SW480 (cell line): ENCODE measurements at regions not wholly inside any gene's neighbourhood (a gene's known extent, or its start where the extent isn't known, plus 50 kb on each side); places are given as distances from the start of the nearest gene placed in this dataset.

Source experiments
- DNase-seq: peaks from one replicate; pipeline ENCODE4 v3.0.0-alpha.2; 2016; ENCODE audit warnings: low spot score

- no peak for DNase-seq
Observed at GRCh38 chr2:6355886-6356761, 509.6 kb downstream of the CMPK2 start.

- no peak for DNase-seq
Observed at GRCh38 chr2:6358546-6358945, 507.2 kb downstream of the CMPK2 start.

- no peak for DNase-seq
Observed at GRCh38 chr2:6358985-6359384, 506.7 kb downstream of the CMPK2 start.

GRCh38 chr2:6359964-6360363 is 505.7 kb downstream of the CMPK2 start:
- no peak for DNase-seq

- DNase-seq = no peak
Observed at GRCh38 chr2:6362671-6363450, 502.8 kb downstream of the CMPK2 start.

GRCh38 chr2:6368281-6368680 is 497.4 kb downstream of the CMPK2 start:
- DNase-seq = no peak

- DNase-seq = no peak
Observed at GRCh38 chr2:6369266-6369665, 496.4 kb downstream of the CMPK2 start.

- DNase-seq = no peak
Observed at GRCh38 chr2:6370753-6371551, 494.8 kb downstream of the CMPK2 start.

- peak; percentile 27 for DNase-seq
Observed at GRCh38 chr2:6372317-6372901, 493.3 kb downstream of the CMPK2 start.

- DNase-seq = no peak
Observed at GRCh38 chr2:6381326-6381725, 484.4 kb downstream of the CMPK2 start.

- no peak for DNase-seq
Observed at GRCh38 chr2:6384341-6384740, 481.4 kb downstream of the CMPK2 start.

- no peak for DNase-seq
Observed at GRCh38 chr2:6392354-6392753, 473.4 kb downstream of the CMPK2 start.

GRCh38 chr2:6392966-6393365 is 472.7 kb downstream of the CMPK2 start:
- no peak for DNase-seq

- no peak for DNase-seq
Observed at GRCh38 chr2:6393819-6394218, 471.9 kb downstream of the CMPK2 start.

GRCh38 chr2:6394276-6394675 is 471.4 kb downstream of the CMPK2 start:
- DNase-seq = no peak

- DNase-seq = no peak
Observed at GRCh38 chr2:6398421-6398820, 467.3 kb downstream of the CMPK2 start.

GRCh38 chr2:6401301-6401700 is 464.4 kb downstream of the CMPK2 start:
- DNase-seq = no peak

GRCh38 chr2:6408057-6408456 is 457.6 kb downstream of the CMPK2 start:
- no peak for DNase-seq

- DNase-seq = no peak
Observed at GRCh38 chr2:6410313-6410712, 455.4 kb downstream of the CMPK2 start.

- no peak for DNase-seq
Observed at GRCh38 chr2:6412533-6413091, 453.1 kb downstream of the CMPK2 start.

GRCh38 chr2:6417050-6417449 is 448.7 kb downstream of the CMPK2 start:
- no peak for DNase-seq

GRCh38 chr2:6418291-6418690 is 447.4 kb downstream of the CMPK2 start:
- DNase-seq = no peak
